ENCODE measurements at regions not wholly inside any gene's neighbourhood (a gene's known extent, or its start where the extent isn't known, plus 50 kb on each side); places are given as distances from the start of the nearest gene placed in this dataset.

GRCh38 chr9:28832168-28832770 lies 1259.0 kb upstream of the C9orf72 start:
- Mint-ChIP-seq H3K27ac (no peak overlapping the region), H3K27me3 (no peaks in the 10 kb centered on the region), H3K4me3 (no peak overlapping the region), H3K4me1 (ENCODE audit: low read depth) (no peaks in the 10 kb centered on the region), H3K36me3 (ENCODE audit: low read depth) (no peaks in the 10 kb centered on the region), H3K9me3 (no peaks in the 10 kb centered on the region)
- no peak for DNase-seq

GRCh38 chr9:28834156-28834555 lies 1260.9 kb upstream of the C9orf72 start:
- no peaks in the 10 kb centered on the region for H3K27me3 Mint-ChIP-seq
- no peak overlapping the region for H3K27ac Mint-ChIP-seq
- no peak for DNase-seq
- no peaks in the 10 kb centered on the region for H3K36me3 Mint-ChIP-seq (ENCODE audit: low read depth)
- H3K9me3 Mint-ChIP-seq: peaks cover 2% of the 10 kb centered on the region
- H3K4me1 Mint-ChIP-seq (ENCODE audit: low read depth): no peaks in the 10 kb centered on the region
- no peak overlapping the region for H3K4me3 Mint-ChIP-seq

GRCh38 chr9:28839778-28840430 lies 1266.6 kb upstream of the C9orf72 start:
- no peaks in the 10 kb centered on the region for H3K36me3 Mint-ChIP-seq (ENCODE audit: low read depth)
- DNase-seq: no peak
- no peak overlapping the region for H3K27ac Mint-ChIP-seq
- H3K27me3 Mint-ChIP-seq: no peaks in the 10 kb centered on the region
- H3K9me3 Mint-ChIP-seq: peaks cover 3% of the 10 kb centered on the region
- no peak overlapping the region for H3K4me3 Mint-ChIP-seq
- no peaks in the 10 kb centered on the region for H3K4me1 Mint-ChIP-seq (ENCODE audit: low read depth)

- Mint-ChIP-seq H3K4me3 (no peak overlapping the region), H3K9me3 (peaks cover 3% of the 10 kb centered on the region), H3K27ac (no peak overlapping the region), H3K27me3 (no peaks in the 10 kb centered on the region), H3K4me1 (ENCODE audit: low read depth) (no peaks in the 10 kb centered on the region), H3K36me3 (ENCODE audit: low read depth) (no peaks in the 10 kb centered on the region)
- DNase-seq: no peak
Observed at GRCh38 chr9:28841775-28842174, 1268.5 kb upstream of the C9orf72 start.

- Mint-ChIP-seq H3K27ac (no peak overlapping the region), H3K4me1 (ENCODE audit: low read depth) (no peaks in the 10 kb centered on the region), H3K36me3 (ENCODE audit: low read depth) (no peaks in the 10 kb centered on the region), H3K4me3 (no peak overlapping the region), H3K9me3 (no peaks in the 10 kb centered on the region), H3K27me3 (no peaks in the 10 kb centered on the region)
- DNase-seq: no peak
Observed at GRCh38 chr9:28847331-28847730, 1274.0 kb upstream of the C9orf72 start.

- no peak for DNase-seq
- H3K9me3 Mint-ChIP-seq: no peaks in the 10 kb centered on the region
- no peaks in the 10 kb centered on the region for H3K27me3 Mint-ChIP-seq
- H3K4me1 Mint-ChIP-seq (ENCODE audit: low read depth): no peaks in the 10 kb centered on the region
- no peak overlapping the region for H3K27ac Mint-ChIP-seq
- H3K36me3 Mint-ChIP-seq (ENCODE audit: low read depth): no peaks in the 10 kb centered on the region
- no peak overlapping the region for H3K4me3 Mint-ChIP-seq
Observed at GRCh38 chr9:28848671-28849070, 1275.4 kb upstream of the C9orf72 start.

GRCh38 chr9:28853477-28853876 lies 1280.2 kb upstream of the C9orf72 start:
- Mint-ChIP-seq H3K36me3 (ENCODE audit: low read depth) (no peaks in the 10 kb centered on the region), H3K4me3 (no peak overlapping the region), H3K27me3 (no peaks in the 10 kb centered on the region), H3K4me1 (ENCODE audit: low read depth) (no peaks in the 10 kb centered on the region), H3K27ac (no peak overlapping the region), H3K9me3 (no peaks in the 10 kb centered on the region)
- no peak for DNase-seq

GRCh38 chr9:28866951-28867350 lies 1293.7 kb upstream of the C9orf72 start:
- DNase-seq: no peak
- no peaks in the 10 kb centered on the region for H3K27me3 Mint-ChIP-seq
- no peak overlapping the region for H3K4me3 Mint-ChIP-seq
- H3K9me3 Mint-ChIP-seq: no peaks in the 10 kb centered on the region
- H3K4me1 Mint-ChIP-seq (ENCODE audit: low read depth): no peaks in the 10 kb centered on the region
- no peaks in the 10 kb centered on the region for H3K36me3 Mint-ChIP-seq (ENCODE audit: low read depth)
- no peak overlapping the region for H3K27ac Mint-ChIP-seq

GRCh38 chr9:28868228-28868990 lies 1295.1 kb upstream of the C9orf72 start:
- no peak for DNase-seq
- H3K9me3 Mint-ChIP-seq: no peaks in the 10 kb centered on the region
- H3K27me3 Mint-ChIP-seq: no peaks in the 10 kb centered on the region
- H3K4me1 Mint-ChIP-seq (ENCODE audit: low read depth): no peaks in the 10 kb centered on the region
- no peaks in the 10 kb centered on the region for H3K36me3 Mint-ChIP-seq (ENCODE audit: low read depth)
- H3K4me3 Mint-ChIP-seq: no peak overlapping the region
- no peak overlapping the region for H3K27ac Mint-ChIP-seq

- no peaks in the 10 kb centered on the region for H3K4me1 Mint-ChIP-seq (ENCODE audit: low read depth)
- no peaks in the 10 kb centered on the region for H3K36me3 Mint-ChIP-seq (ENCODE audit: low read depth)
- H3K27ac Mint-ChIP-seq: no peak overlapping the region
- no peaks in the 10 kb centered on the region for H3K27me3 Mint-ChIP-seq
- H3K4me3 Mint-ChIP-seq: no peak overlapping the region
- DNase-seq: no peak
- H3K9me3 Mint-ChIP-seq: peaks cover 3% of the 10 kb centered on the region
Observed at GRCh38 chr9:28882529-28882928, 1309.2 kb upstream of the C9orf72 start.

- Mint-ChIP-seq H3K27me3 (no peaks in the 10 kb centered on the region), H3K36me3 (ENCODE audit: low read depth) (no peaks in the 10 kb centered on the region), H3K4me3 (no peak overlapping the region), H3K27ac (no peak overlapping the region), H3K4me1 (ENCODE audit: low read depth) (no peaks in the 10 kb centered on the region), H3K9me3 (peaks cover 3% of the 10 kb centered on the region)
- DNase-seq: no peak
Observed at GRCh38 chr9:28883234-28883633, 1310.0 kb upstream of the C9orf72 start.

GRCh38 chr9:28887188-28887884 lies 1314.1 kb upstream of the C9orf72 start:
- H3K36me3 Mint-ChIP-seq (ENCODE audit: low read depth): no peaks in the 10 kb centered on the region
- DNase-seq: no peak
- H3K27me3 Mint-ChIP-seq: no peaks in the 10 kb centered on the region
- H3K4me1 Mint-ChIP-seq (ENCODE audit: low read depth): no peaks in the 10 kb centered on the region
- H3K4me3 Mint-ChIP-seq: no peak overlapping the region
- H3K27ac Mint-ChIP-seq: no peak overlapping the region
- H3K9me3 Mint-ChIP-seq: no peaks in the 10 kb centered on the region

GRCh38 chr9:28888806-28889205 lies 1315.5 kb upstream of the C9orf72 start:
- Mint-ChIP-seq H3K4me1 (ENCODE audit: low read depth) (no peaks in the 10 kb centered on the region), H3K4me3 (no peak overlapping the region), H3K36me3 (ENCODE audit: low read depth) (no peaks in the 10 kb centered on the region), H3K9me3 (no peaks in the 10 kb centered on the region), H3K27ac (no peak overlapping the region), H3K27me3 (no peaks in the 10 kb centered on the region)
- DNase-seq: no peak

- H3K4me1 Mint-ChIP-seq (ENCODE audit: low read depth): no peaks in the 10 kb centered on the region
- no peak for DNase-seq
- no peak overlapping the region for H3K27ac Mint-ChIP-seq
- H3K27me3 Mint-ChIP-seq: no peaks in the 10 kb centered on the region
- H3K36me3 Mint-ChIP-seq (ENCODE audit: low read depth): no peaks in the 10 kb centered on the region
- H3K4me3 Mint-ChIP-seq: no peak overlapping the region
- H3K9me3 Mint-ChIP-seq: no peaks in the 10 kb centered on the region
Observed at GRCh38 chr9:28892538-28892937, 1319.3 kb upstream of the C9orf72 start.

GRCh38 chr9:28899267-28899666 lies 1326.0 kb upstream of the C9orf72 start:
- Mint-ChIP-seq H3K4me1 (ENCODE audit: low read depth) (no peaks in the 10 kb centered on the region), H3K4me3 (no peak overlapping the region), H3K27me3 (no peaks in the 10 kb centered on the region), H3K27ac (no peak overlapping the region), H3K9me3 (peaks cover 16% of the 10 kb centered on the region), H3K36me3 (ENCODE audit: low read depth) (no peaks in the 10 kb centered on the region)
- no peak for DNase-seq

Data from activated T-cell treated with anti-CD3 and anti-CD28 coated beads, Interleukin-2, amount 50 U/mL, for 24 hours (primary cell).